ENCODE measurements at regions not wholly inside any gene's neighbourhood (a gene's known extent, or its start where the extent isn't known, plus 50 kb on each side); places are given as distances from the start of the nearest gene placed in this dataset.

DNA sequence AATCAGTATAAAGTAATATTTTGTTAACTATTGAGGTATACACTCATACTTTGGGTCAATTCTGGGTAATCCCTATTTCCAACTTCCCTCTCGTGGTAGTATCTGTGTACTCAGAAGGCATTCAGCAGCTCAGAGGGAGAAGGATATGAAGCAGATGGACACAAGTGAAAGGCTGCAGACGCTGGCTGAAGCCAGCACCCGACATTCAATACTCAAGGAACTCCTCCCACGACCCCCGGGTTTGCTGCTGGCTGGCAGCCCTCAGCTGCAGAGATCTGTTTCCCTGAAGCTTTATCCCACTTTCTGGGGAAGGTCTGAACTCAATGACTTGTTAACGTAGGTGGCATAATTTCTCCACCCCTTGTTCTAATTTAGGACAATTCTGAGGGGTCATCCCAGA, 847.3 kb upstream of the SOX11 start:
- no peak for DNase-seq (ENCODE audit: low read depth)

DNA sequence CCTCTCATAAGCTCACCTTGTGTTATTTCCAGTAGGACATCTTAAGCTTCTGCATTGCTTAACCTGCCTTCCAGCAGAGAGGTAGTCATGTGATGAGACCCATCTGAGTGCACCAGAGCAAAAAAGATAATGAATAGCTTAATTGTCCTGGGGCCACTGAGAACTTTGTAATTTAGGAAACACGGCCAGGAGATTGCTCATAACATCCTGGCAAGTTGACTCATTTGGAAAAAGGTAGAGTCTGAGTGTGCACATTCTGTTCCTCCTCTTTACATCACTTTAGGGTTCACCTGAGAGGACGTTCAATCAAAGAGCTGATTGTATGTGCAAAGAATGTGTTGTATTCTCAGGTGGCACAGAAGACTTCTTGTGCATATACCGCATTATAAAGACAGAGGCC, 830.2 kb upstream of the SOX11 start:
- DNase-seq (ENCODE audit: low read depth): no peak

DNA sequence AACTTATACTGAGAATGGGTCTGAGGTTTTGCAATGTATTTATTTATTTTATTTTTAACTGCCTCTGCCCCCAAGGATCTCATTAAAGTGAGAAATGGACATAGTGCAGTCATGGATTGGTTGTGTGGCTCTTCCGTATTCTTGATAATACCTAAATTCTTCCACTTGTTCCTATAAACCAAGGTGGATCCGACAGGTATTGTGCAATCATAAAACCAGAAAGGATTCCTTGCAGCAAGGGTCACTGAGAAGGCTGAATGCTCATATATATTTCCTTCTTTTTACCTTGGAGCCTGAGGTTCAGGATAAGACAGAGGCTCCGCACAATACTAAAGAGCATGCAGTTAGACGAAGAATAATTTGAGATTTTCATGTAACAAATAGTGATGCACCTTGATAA, 826.0 kb upstream of the SOX11 start:
- no peak for DNase-seq (ENCODE audit: low read depth)

DNA sequence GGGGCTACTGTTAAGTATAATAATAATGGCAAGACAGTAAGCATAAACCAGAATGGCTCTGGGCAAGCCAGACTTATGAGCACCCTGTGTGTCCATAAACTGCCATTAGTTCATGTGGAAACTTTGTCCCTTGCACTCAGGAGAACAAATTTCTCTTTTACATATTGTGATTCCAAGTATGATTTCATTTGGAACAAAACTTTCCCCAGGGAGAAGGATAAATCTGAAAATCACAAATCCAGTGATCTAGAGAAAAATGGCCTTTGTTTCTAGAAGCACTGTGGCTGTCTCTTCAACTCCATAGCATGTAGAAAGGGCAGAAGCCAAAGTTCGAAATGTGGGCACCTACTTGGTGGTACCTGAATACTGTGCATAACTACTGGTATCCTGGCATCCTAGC, 823.7 kb upstream of the SOX11 start:
- no peak for DNase-seq (ENCODE audit: low read depth)

DNA sequence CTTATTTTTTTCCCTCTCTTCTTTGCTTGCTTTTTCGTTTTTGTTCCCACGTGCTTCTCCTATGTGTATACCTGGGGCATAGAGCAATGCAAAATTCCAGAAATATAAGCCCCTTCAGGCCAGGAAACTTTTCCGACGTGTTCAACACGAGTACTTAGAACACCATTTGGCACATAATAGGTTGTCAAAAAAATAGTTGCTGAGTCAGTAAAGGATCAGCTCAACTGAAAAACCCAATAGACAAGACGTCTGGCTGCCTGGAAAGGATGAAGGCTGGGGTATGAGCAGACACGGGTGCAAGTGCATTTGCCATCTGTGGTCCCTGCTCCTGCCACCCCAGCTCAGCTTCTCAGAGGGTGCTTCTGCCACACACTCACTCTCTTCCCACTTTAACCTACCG, 823.0 kb upstream of the SOX11 start:
- DNase-seq (ENCODE audit: low read depth): no peak

DNA sequence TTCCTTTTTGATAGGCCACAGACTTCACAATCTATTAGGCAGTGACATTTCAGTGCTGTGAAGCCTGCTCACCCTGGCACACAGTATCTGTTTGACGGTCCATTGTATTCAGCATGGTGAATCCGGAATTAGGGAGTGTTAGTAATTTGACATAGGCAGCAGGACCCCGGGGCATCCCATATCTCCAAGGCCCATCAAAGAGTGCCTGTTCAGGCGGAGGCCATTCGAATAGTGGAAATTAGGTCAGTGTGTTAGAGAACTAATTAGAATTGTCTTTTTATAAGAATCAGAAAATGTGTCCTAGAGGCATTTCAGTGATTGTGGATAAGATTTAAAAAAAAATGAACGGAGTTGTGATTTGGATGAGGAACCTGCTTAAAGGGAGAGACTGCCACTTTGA, 818.8 kb upstream of the SOX11 start:
- DNase-seq (ENCODE audit: low read depth): no peak

DNA sequence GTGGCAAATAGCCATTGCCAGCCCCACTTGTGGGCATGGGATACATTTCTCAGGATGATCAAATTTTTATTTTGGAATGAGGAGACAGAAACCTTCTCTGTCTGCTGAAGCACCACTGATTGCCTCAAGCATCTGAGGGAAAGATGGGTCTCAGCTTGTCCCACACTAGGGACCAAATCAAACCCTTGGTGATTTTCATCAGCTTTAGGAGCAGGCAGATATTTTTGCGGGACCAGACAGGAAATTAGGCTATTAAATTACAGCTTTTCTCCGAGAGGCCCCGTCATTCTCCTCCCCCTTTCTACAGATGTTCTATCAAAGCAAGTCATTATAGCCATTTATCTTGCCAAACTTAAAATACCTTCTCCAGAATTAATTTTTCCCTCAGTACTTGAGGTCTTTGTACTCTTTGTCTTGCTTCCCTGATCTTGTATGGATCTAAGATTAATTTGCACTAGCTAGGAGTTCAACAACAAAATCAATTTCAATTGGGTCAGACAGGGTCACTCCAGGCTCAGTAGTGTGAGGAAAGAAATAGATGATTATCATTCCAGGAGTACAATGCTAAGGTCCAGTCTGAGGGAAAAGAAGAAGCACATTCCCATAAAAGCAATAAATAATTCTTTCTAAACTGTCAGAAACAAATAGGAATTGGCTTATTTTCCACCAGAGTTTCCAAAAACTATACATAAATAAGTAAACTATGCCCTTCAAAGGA, 818.1 kb upstream of the SOX11 start:
- DNase-seq (ENCODE audit: low read depth): no peak

DNA sequence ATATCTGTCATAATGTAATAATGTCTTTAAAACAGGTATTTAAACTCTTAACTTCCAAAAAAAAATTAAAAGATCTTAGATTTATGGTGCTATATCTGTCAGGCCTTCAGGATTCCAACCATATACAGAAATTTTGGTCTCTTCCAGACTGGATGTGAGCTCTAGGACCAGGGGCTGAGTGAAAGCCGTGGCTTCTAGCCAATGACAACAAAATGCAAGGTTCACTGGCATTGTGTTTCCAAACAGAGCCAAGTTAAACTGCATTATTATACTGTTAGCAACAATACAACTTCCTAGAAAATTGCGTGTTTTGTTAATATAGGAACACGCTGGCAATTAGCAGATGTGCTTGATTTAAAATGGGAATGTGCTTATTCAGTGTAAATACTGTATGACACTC, 809.8 kb upstream of the SOX11 start:
- DNase-seq (ENCODE audit: low read depth): no peak

DNA sequence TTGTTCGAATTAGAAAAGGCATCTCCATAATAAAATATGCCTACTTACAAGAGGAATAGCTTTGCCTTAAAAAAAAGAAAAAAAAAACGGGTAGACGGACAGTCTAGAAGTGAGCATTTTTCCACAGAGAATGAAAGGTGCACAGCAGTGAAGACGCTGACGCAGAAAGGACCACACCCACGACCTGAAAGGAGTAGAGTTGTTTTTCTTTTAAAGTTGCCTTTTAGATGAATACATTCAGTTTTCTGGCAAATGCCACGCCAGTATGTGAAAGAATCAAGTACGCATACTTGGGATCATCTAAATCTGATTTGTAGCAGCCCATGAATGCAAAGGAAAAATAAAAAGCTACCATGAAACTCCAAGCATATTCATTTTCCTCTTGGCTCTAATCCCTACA, 809.2 kb upstream of the SOX11 start:
- DNase-seq (ENCODE audit: low read depth): no peak

DNA sequence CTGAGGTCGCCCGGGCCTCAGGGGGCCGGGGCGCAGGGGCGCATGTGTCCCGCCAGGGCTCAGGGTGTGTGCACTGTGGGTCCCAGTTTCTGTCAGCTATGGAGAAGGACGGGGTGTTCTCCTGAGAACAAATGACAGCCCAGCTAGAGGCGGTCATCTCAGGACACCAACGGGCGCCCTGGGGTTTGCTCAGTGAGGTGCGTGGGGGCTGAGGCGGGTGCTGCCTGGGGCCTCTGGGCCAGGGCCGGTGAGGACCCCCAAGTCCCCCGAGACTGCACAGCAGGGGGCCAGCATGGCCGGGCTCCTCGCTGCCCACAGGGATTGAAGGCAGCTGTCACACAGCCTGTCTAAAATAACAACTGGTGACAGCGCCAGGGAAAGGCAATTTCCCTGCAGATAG, 808.8 kb upstream of the SOX11 start:
- no peak for DNase-seq (ENCODE audit: low read depth)

DNA sequence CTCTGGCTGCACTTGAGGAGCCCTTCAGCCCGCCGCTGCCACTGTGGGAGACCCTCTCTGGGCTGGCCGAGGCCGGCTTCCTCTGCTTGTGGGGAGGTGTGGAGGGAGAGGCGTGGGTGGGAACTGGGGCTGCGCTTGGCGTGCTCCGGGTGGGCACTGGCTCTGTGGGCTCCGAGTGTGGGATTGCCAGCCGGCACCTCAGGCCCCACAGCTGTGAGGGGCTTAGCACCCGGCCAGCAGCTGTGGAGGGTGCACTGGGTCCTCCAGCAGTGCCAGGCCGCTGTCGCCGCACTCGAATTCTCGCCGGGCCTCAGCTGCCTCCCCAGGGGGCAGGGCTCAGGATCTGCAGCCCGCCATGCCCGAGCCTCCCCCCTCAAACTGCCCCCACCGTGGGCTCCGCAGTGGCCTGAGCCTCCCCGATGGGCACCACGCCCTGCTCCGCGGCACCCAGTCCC, 808.0 kb upstream of the SOX11 start:
- no peak for DNase-seq (ENCODE audit: low read depth)

DNA sequence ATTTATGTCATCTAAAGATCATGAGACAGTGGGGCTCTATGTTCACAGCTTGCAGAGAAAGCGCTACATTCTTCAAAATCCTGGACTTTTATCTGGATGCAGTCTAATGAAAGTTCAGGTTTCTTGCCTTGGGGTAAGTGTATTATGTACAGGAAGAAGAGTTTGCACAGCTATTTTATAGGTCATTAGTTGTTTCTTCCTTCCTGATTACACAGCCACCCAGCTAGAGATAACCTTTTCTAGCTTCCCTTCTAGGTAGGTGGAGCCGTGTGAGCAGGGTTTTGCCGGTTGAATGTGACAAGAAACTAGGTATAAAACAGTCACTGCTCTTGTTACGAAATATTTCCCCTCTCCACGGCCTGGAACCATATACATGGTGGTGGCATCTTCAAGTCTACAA, 800.8 kb upstream of the SOX11 start:
- no peak for DNase-seq (ENCODE audit: low read depth)

DNA sequence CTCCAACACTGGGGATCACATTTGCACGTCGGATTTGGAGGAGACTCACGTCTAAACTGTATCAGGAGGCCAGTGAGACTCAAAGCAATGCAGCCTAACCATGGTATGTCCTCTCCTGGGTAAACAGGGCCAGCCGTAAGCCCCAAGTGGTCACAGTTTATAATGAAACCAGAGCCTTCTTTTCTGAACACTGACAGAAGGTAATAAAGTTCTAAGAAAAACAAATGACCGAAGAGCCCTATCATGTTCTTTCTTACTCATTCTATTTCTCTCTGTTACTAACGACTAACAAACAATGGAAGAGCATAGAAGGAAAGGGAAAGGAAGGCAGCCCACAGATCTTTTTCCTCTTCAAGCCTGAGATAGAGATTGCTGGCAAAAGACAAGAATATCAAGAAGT, 796.8 kb upstream of the SOX11 start:
- DNase-seq (ENCODE audit: low read depth): no peak

DNA sequence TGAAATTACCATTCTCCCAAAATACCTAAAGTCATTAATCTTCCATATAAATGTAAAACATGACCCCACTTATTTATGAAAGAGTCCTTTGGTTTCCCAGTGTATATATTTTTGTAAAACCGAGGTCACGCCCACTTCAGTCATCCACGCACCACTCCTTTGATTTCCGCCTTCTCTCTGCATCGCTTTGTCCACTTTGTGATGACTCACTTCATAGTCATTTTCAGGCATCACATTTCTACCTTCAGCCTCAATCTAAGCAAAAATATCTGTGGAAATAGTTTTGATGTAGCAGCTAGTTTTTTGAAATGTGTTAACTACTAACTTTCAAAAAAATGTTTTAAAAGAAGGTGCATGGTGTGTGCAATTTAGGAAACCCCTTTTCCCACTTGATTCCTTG, 793.5 kb upstream of the SOX11 start:
- no peak for DNase-seq (ENCODE audit: low read depth)

DNA sequence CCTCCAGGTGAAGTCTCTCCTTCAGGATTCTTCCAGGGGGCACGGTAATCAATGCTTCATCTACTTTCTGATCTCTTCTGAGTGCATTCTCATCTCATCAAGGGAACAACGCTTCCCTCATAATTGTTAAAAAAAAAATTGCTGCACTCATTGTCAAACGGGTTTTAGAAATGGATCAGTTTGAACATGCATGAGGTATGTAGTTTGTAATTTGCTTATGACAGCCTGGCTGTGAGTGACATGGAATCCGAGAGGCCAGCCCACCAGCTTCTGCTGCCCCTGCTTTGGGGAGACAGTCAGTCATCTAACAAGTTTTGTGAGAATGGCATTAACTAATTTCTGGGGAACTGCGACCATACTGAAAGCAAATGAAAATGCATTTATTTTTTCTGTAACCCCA, 791.9 kb upstream of the SOX11 start:
- DNase-seq (ENCODE audit: low read depth): no peak

DNA sequence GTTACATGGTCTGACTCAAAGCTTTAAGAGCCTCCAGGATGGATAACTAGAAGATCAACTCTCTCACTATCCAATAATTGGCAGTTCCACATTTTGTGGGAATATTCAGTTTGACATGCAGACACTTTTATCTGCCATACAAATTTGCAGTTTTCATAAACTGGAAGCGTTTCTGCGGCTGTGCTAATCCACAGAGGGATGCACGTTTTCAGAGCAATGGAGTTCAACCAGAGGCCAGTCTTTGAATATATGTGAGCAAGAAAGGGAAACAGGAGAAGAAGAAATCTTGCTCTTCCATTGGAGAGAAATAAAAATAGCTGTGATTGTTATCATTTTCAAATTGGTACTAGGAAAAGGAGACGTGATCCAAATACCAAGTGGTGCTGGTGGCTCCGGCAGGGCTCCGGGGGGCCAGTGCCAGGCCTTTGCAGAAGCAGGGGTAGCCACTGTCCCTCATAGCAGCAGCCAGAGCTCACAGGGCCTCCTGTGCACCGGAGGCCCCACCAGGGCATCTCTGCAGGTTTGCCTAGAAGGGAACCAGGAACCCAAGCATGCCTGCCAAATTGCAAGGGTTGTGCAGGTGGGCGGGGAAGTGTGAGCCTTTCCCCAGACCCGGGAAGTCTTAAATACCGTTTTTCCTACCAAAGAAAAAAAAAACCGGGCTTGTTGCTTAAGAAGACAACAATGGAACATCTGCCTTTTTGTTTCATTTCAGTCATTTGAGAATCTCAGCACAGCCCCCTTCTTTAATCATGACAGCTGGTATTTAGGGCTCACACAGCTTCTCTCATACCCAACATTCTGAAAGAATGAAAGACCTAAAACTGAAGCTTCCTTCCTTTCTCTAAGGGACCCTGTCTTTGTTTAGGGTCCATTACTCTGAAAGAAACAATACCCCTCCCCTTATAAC, 791.1 kb upstream of the SOX11 start:
- no peak for DNase-seq (ENCODE audit: low read depth)

DNA sequence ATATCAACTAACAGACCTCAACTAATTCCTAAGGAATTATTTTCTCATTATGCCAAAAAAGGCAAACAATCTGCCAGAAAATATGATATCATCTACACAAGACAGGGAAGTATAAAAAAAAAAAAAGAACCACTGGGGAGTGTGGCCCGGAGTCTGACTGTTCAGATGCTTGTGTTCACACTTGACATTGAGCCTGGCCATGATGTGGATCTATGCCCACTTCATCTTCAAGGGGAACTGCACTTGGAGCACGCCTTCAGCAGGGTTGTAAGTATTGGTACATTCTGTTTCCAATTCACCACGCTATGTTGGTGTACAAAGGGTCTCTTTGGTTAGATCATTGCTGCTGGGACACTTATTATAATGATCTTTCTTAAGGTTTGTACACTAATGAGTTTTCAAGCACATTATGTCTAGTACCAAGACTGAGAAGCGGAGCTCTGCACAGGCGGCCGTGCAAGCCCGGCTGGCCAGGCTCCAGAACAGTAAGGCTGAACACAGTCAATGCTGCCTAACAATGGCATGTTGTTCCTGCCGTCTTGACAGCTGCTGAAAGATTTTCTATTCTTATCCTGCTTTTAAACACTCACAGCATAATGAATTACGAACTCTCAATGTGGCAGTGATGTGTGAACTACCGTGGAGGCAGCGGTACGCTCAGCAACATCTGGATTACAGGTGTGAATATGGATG, 788.4 kb upstream of the SOX11 start:
- DNase-seq (ENCODE audit: low read depth): no peak

DNA sequence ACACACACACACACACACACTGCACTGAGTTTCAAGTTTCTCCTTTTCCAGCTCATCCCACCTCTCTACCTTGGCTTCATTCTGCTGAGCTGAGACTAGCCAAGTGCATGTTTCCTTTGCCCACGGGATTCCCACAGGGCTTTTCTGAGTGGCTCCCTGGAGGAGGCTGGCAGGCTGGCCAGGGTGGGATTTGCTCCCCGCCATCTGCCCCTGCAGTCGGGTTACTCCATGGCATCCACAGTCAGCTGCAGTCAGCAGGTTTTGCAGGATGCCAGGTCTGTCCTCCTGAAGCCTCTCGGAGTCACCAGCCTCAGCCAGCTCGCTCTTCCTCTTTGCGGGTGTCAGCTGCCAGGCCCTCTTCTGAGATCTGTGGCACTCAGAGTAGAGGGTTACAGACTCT, 783.7 kb upstream of the SOX11 start:
- no peak for DNase-seq (ENCODE audit: low read depth)

DNA sequence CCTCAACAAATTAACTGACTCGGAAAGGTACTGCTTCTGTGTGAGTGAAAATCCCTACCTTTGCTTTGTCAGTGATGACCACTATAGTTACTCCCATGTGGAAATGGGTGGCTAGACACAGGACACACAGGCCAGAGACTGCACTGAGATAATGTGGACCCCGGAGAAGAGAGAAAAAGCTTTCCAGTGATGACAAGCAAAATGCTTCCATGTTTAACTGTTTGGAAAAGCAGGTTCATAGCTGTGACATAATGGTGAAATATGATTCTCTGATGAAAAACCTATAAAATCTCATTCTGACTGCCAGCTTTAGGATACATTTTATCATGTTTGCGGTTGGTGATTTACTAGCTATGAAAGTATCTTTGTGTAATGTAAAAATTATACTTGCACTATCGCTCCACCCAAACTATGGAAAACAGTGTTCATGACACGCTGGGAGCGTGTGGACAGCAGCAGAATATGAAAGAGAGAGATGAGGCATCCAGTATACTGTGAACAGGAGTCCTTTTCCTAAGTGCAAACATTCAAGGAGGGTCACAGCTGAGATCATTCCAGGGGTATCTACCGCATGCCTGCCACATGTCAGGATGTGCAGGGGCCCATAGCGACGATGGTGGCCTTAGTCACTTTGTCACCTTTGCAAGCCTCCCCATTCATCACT, 782.7 kb upstream of the SOX11 start:
- DNase-seq (ENCODE audit: low read depth): no peak

DNA sequence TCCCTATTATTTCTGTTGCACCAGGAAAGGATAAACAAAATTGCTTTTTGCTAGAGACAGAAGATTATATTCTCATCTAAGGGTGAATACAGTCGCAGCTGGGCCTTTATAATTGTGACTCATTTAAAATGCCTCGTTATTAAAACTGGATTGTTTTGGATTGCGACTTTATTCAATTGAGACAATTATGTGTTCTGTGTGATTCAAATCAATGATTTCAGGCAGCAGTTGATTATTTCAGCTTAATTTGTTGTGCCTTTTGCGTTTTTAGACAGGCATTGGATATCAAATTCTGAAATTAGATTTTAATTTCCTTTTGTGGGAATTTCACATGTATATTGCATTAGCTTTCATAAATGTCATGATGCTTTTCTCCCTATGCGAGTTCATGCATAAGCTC, 778.1 kb upstream of the SOX11 start:
- no peak for DNase-seq (ENCODE audit: low read depth)

DNA sequence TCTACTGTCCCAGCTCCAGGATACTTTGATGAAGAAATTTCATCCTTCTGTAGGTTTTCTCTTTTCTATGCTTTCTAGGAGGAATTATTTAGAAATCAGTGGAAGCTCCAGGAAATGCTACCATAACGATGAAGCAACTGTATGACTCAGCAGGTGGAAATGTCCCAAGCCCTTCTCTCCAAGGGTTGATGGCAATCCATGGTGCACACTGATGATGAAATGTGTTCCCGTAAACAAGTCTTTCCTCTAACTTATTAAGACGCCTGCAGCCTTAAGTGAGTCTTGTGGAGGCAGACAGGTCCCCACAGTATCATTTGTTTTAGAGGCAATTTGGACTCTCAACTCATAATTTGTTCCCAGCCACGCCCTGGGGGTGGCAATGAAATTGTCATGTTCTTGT, 777.6 kb upstream of the SOX11 start:
- DNase-seq (ENCODE audit: low read depth): no peak

DNA sequence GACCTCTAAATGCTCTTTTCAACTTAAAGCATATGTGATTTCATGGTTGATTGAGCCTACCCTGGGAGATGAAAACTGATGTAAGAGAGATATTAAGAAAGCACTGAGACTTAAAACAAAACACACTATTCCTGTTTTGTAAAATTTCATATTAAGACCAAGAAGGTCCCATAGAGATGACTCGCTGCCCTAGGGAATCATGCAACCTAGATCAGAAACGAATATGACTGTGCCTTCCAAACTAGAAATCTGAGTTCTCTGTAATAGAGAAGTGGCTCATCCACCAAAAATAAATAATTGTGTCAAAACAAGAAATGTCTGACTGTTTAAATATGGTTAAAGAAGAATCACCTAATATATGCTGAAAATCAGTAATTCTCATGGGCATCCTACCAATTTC, 776.8 kb upstream of the SOX11 start:
- no peak for DNase-seq (ENCODE audit: low read depth)
